H1 (cell line): ENCODE measurements at regions not wholly inside any gene's neighbourhood (a gene's known extent, or its start where the extent isn't known, plus 50 kb on each side); places are given as distances from the start of the nearest gene placed in this dataset.

Source experiments
- ASH2L ChIP-seq: fragments of 200-600, 300-600 bp; sonication (generic); IDR thresholded peaks from one replicate; pipeline ENCODE4 v1.7.1; 2017; ENCODE audit warnings: low read length
- CTCF ChIP-seq, 3 experiments: IDR thresholded peaks; 1 replicate in 2 of 3; 2 replicates in 1 of 3; pipeline versions ENCODE4 v1.5.1 to v1.6.1; 2011; ENCODE audit warnings: low read length in 3 of 3, mild to moderate bottlenecking in 3 of 3, inconsistent platforms in 2 of 3, low read depth in 1 of 3, moderate library complexity in 1 of 3; ENCODE audit not compliant: insufficient read depth in 1 of 3; ENCODE audit errors: control extremely low read depth in 1 of 3
- HDAC2 ChIP-seq, 2 experiments: fragments of 300-600 bp in 1 of 2; sonication (generic) in 1 of 2; IDR thresholded peaks; 2 replicates each; pipeline ENCODE4 v1.6.1; 2011 to 2012; ENCODE audit warnings: low read depth in 2 of 2, low read length in 2 of 2, mild to moderate bottlenecking in 2 of 2, moderate library complexity in 2 of 2, borderline replicate concordance in 1 of 2, inconsistent platforms in 1 of 2
- POLR2A ChIP-seq, 2 experiments: IDR thresholded peaks; 1 replicate in 1 of 2; 2 replicates in 1 of 2; pipeline ENCODE4 v1.6.1; 2011; ENCODE audit warnings: low read depth in 2 of 2, low read length in 2 of 2, mild to moderate bottlenecking in 2 of 2; ENCODE audit errors: control extremely low read depth in 1 of 2
- ZNF274 ChIP-seq: IDR thresholded peaks from 2 replicates; pipeline ENCODE4 v1.7.0; 2012; ENCODE audit warnings: low read length, borderline replicate concordance; ENCODE audit errors: extremely low read depth

GRCh38 chr17:10992106-10992880 lies 154.4 kb upstream of the PIRT start:
- no peak for TF ChIP-seq CTCF (IDR thresholded peaks at IDR 0.05; ENCODE audit: control extremely low read depth in 1 of 3, insufficient read depth in 1 of 3, low read depth in 1 of 3, low read length in 3 of 3)
- no peak for TF ChIP-seq ZNF274
- no peak for TF ChIP-seq POLR2A (IDR thresholded peaks at IDR 0.05; ENCODE audit: control extremely low read depth in 1 of 2, low read depth in 2 of 2, low read length in 2 of 2)
- TF ChIP-seq HDAC2 (IDR thresholded peaks at IDR 0.05; ENCODE audit: borderline replicate concordance in 1 of 2, low read depth in 2 of 2, low read length in 2 of 2) = no peak
- no peak for TF ChIP-seq ASH2L
